Inflammatory macrophage treated with lipopolysaccharide for 4 hours (primary cell): ENCODE measurements at regions not wholly inside any gene's neighbourhood (a gene's known extent, or its start where the extent isn't known, plus 50 kb on each side); places are given as distances from the start of the nearest gene placed in this dataset.

Experiments
- DNase-seq: peaks from one replicate; pipeline ENCODE4 v3.0.0-alpha.2; 2020

DNA sequence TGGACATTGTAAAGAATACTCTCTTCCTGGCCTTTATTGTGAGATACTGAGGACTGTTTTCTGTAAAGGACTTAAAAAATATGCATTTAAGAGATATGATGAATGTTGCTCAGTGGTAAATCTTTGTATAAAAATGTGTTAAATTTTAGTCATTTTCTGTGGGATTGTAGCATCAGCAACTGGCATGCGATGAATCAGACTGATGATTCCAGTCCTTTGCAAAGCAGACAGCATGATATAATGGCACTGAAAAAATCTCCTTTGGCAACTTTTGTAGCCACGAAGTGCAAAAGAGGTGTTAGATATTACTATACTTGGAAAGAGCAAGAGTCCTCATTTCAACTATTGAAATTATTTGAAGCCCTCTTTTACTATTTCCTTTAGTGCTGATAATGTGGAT, 678.7 kb downstream of the PLCL1 start:
- no peak for DNase-seq

DNA sequence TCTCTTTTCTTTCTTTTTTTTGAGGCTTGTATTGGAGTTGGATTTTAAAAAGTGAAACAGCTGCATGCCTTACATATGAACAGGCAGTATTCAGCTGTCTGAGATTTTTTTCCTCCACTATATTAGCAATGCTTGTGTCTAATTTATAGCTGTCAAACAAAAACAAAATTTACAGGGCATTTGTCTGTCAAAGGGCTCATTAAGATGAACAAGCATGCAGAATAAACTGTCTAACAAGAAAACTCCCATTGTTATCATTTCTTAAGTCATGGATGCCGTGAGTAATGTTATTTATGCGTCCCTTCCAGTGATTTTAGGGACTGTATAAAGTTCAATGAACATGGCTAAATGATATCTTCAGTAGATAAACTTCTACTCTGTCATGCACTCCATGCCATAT, 674.7 kb downstream of the PLCL1 start:
- no peak for DNase-seq

DNA sequence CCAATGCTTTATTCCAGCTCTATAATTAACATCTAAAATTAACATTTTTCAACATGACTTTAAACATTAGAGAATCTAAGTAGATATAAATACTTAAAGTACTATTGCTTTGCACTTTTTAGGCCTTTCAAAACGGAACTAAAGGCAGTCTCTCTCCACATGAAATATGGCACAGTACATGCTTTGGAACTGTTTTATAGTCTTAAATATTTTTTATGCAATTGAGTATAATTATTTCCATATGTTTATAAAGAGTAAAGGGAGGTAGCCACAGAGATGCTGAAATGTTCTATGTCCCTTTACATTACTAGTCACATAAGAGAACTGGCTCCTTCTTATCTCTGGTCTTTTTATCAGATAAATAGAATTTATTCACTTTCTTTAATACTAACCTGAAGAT, 674.0 kb downstream of the PLCL1 start:
- no peak for DNase-seq

DNA sequence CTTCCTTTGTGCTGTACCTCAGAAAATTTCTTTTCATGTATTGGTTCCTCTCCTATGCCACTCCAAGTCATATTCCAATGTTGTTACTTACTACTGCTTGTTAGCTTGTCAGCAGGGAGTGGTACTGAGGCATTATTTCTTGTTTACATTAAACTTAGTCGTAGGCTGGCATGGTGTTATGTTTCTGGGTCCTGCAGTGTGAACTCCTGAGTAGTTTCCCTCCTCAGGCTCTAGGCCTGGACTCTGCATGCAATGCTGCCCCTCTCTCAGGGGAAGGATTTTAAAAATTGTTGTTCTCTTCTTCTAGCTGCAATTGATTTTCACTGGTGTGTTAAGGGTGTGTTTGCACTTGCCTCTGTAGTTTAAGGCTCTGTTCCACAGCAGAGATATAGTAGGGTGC, 671.6 kb downstream of the PLCL1 start:
- no peak for DNase-seq

DNA sequence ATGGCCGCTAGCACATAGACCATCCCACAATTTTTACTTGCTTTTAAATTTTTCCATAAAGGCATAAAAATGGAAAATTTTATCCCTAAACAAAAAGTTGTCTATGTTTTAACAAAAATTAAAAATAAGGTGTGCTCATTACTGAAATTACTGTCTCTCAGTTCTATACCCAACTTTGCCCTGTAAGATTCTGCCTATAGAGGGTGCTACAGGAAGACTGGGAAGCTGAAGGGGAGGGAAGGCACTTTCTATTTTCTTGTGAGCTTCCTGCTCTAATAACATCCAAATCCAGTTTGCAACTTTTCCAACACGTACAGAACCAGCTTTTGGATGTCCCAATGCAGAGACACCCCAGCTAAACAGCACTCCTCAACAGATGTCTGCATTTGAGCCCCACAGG, 666.9 kb downstream of the PLCL1 start:
- DNase-seq: no peak

DNA sequence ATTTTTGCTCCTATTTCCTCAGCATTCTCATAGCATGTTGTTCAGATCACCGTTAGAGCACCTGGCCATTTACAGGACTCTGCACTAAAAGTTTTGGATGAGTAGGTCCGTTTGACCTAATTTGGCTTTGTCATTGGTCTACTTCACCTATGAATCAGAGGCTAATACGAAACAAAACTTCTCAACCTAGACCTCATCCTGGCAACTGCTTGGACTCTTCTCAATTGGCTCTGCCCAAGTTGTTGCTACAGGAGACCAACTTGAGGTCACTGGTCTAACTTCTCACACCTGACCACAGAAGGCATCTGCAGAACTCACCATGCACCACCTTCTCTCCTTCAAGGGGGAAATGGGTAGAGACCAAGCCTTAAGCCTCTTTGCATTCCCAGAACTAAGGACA, 663.7 kb downstream of the PLCL1 start:
- DNase-seq: no peak

DNA sequence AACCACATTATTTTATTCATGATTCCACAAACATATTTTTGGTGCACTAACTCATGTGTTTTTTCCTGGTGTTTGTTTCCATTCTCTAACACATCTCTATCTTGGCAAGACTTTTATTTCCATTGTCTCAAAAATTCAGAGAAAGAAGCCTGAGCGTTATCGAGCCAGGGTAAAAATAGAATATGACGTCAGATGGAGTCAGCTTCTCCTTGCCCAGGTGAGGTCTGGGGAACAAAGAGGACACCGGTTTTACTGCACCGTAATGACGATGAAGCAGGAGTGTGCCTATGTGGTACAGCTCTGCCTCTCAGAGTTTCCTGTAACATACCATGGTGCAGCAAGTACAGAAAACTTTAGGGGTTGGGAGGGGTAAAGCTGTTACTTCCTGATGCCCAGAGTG, 661.6 kb downstream of the PLCL1 start:
- DNase-seq: no peak

DNA sequence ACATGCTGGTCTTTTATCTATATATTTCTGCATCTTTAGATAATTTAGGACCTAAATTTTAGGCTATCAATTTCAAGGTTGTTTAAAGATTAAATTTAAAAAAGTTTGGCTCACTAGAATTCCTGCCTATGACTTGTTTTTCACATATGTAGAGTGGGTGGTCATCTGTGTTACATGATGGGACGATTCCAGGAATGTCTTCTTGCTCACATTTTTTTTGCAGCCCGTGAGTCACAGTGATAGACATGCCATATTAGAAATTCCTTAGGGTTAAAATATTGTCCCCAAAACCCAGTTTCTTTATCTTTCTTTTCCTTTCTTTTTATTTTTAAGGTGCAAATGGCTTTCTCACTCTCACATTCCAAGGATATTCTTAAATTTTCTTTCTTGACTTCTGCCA, 652.0 kb downstream of the PLCL1 start:
- DNase-seq: no peak

DNA sequence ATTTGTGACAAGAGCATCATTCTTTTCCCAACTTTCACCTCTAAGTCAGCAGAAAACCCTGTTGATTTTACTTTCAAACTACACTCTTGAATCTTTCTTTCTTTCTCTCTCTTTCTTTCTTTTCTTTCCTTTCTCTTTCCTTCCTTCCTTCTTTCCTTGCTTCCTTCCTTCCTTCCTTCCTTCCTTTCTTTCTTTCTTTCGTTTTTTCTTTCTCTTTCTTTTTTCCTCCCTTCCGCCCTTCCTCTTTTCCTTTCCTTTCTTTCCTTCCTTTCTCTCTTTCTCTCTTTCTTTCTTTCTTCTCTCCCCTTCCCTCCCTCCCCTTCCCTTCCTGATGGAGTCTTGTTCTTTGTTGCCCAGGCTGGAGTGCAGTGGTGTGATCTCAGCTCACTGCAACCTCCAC, 649.5 kb downstream of the PLCL1 start:
- no peak for DNase-seq

DNA sequence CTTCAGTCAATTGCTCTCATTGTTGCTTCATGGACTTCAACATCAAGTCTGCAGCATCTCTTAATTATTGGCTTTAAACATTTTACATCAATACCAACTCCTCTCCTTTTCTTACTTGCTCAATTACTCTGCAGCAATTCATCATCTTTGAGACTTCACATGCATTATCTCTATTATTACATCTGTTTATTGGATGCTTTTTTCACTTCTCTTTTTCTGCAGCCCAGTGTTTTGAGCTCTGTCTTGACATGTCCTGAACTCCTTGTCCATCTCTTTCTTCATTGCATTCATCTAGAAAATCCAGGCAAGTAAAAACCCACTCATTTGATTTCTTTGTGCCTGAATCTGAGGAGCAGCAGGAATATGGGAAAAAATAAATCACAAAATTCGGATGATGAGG, 647.9 kb downstream of the PLCL1 start:
- DNase-seq: no peak

DNA sequence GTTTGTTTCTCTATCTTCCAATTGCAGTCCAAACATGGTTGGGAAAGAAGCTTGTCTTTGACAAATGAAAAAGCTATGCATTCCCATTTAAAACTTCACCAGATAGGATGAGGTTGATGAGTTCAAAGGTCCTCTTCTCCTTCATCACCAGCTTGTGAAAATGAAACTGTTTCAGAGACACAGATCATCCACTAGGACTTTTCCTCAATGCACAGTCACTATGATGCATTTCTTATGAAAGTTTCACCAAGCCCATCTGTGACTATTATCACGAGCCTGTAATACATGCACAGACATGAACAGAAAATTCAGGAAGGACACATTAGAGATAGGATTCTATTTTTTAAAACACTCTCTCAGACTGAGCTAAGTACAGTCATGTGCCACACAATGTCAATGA, 644.4 kb downstream of the PLCL1 start:
- no peak for DNase-seq

DNA sequence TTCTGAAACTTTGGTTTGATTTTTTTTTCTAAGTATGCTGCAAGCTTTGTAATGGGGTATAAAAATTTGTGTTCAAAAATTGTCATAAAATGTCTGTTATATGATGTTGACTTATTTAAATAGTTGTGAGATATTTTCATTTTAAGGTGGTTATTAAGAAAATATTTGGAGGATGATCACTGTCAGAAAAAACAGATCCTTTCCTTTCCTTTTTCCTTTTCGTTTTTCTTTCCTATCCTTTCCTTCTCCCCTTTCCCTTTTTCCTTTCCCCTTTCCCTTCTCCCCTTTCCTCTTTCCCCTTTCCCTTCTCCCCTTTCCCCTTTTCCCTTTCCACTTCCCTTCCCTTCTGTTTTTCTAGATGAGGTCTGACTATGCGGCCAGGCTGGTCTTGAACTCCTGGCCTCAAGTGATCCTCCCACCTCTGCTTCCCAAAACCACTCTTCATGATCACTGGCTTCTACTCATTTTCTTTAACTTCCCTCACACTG, 640.5 kb downstream of the PLCL1 start:
- DNase-seq: no peak

DNA sequence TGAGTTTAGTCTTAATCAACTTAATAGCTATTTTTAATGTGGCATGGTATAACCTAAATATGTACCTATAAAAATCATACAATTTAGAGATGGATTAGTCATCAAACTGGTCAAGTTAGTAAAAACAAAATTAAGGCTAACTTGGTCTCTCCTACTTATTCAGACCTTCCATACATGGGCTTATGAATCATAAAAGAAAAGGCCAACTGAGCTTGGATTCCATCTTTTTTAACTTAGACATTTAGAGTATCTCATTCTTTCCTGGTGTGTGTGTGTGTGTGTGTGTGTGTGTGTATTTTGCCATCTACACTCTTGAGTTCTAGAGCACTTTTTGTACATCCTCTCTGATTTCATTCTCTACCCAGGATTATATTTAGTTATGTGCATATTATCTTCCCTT, 637.5 kb downstream of the PLCL1 start:
- no peak for DNase-seq

DNA sequence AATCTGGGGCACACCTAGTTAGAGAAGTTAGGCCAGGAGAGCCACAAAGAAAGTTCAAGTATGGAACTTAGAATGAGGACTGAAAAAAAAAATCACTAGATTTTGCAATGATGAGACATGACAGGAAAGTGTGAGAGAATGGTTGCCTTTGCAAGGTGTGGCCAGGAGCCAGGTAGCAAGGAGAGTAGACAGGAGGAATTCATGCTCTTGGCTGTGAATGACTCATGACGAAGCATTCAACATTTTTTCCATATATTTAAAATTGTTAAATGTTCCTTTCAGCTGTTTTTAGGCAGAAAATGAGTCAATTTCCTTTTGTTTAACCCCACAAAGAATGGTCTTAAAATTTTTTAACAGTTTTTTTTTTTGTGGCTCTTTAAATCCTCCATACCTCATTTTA, 636.9 kb downstream of the PLCL1 start:
- no peak for DNase-seq

DNA sequence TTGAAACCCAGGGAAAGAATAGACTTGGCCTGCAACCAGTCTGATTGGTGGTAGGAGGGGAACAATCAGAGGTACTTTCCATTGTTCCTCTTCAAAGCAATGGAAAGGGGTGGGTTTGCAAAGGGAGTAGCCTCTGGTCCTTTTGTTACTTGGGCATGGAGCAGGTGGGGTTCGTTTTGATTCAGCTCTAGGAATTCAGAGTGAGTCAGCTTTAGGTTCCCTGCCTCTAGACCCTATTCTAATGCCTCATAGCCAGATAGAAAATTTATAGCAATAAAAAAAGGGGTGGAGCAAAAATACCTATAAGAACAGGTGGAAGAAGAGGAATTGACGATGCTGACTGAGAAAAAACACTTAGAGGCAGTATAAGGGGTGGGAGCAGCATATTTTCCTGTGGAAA, 636.4 kb downstream of the PLCL1 start:
- no peak for DNase-seq

DNA sequence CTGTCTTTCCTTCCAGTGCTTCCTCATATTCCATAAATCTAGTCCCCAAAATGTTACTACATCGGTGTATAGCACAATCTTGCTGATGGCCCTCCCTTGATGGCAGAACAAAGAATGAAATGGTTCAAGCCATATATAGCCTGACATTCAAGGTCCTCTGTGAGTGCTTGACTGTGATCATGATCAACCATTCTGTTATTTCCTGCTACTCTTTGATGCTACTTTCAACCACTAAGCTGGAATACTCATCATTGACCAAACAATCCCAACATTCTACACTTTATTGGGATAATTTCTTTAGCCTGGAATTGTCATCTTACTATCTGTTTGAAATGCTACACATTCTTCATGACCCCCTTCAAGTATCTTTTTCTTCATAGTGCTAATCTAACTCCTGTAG, 633.9 kb downstream of the PLCL1 start:
- DNase-seq: no peak

DNA sequence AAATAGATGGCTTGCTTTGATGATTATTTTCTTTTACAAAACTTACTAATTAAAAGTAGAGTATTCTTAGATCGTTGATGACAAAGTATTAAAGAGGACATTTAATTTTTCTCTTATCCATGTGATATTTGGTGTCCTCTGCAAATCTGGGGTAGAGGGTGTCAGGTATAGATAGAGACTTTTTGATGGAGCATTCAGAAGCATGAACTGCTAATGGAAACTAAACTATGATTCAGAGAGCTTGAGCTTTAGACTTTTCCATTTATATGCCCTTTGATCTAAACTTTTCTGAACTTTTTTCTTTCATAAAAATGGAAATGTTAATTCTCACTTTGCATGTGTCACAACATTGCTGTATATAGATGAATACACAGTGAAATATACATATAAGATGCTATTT, 619.7 kb downstream of the PLCL1 start:
- no peak for DNase-seq

DNA sequence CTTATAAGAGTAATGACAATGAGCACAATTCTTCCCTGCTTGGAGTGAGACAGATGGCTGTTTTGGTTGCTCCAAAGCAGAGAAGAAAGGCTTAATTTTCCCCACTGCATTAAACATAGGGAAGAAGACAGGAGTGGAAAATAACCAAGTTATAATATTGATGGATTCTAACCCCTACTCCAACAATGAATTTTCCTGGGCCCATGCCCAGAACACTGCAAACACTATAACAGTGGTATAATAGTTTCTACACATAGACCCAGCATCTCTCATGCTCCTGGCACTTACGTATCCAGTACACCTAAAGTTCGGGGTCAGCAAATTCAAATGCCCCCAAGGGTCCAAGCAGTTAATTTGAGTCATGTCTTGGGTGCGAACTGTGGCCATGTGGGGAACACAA, 613.4 kb downstream of the PLCL1 start:
- DNase-seq: no peak

DNA sequence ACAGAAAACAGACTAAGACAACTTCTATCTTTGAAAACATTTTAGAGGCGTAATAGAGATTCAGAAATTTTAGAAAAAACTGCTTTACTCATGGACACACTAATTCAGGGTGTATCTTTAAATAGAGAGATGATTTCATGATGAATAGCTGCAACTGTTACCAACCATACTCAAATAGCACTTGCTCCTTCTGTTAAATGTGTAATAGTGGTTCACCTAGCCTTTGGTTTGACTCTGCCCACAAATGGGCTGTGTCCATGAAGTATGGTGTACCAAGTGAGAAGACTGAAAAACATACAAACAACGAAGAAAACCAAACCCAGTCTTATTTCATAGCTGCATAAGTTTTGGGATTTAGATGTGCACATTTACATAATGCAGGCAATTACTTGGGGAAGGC, 610.6 kb downstream of the PLCL1 start:
- no peak for DNase-seq

DNA sequence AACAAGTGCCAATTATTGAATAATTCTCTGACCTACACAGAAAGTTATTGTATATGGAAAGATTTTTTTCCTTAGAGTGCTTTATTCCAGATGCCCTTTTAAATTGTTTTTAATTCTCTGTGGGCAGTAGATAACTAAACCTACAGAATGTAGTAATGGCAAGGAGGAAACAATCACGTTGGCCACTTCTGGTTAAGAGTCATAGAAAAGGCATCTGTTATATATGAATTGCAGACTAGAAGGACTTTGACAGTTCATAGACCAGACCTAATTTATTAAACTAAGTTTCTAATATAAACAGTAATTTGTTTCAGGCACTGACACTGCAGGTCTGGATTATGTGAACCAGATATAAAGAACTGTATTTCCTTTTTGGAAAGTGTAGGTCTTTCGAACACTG, 607.5 kb downstream of the PLCL1 start:
- DNase-seq: no peak

DNA sequence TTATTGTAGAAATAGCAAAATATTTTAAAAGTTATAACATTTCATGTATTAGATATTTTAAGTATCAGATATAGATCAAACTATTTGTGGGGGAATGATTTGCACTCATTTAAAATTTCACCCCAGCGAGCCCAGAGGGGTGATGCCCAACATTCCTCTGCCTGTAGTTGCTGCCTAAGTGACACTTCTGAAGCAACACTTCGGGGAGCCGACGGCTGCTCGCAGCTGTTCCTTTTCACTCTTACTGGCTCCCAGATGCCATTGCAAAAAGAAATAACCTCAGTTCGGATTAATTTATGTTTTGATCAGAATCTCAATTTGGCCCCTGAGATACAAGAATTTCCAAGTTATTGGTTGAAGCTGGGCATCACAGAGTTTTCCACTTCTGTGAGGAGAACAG, 603.8 kb downstream of the PLCL1 start:
- no peak for DNase-seq

DNA sequence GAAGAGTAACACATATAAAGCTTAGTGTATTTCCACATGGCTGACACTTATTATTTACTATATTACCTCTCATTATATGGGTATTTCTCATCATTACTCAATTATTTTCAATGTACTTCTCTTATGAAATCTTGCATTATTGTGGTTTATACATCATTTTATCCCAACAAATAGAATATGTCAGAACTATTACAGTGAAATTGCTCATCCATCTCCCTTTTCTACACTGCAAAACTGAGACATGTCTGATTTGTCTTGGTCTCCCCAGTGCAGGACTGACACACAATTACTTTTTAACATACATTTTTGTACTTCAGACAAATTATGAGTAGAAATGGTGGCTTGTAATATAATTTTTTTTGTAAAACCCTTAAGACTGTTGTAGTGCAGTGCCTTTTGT, 600.9 kb downstream of the PLCL1 start:
- no peak for DNase-seq

DNA sequence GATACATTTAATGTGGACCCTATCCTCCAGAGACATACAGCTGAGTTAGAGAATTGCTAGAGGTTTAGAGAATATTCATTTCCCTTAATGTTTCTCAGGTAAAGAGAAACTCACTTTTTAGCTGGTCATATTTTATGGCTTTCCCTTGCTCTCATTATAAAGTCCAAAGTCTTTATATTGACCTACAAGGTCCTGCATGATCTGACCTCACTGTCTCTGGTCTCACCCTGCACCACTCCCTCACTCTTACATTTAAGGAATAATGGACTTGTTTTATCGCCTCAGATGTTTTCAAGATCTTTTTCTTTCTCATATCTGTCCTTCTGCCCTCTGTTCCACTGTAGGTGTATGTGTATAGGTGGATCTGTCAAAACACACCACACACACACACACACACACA, 597.3 kb downstream of the PLCL1 start:
- DNase-seq: no peak

DNA sequence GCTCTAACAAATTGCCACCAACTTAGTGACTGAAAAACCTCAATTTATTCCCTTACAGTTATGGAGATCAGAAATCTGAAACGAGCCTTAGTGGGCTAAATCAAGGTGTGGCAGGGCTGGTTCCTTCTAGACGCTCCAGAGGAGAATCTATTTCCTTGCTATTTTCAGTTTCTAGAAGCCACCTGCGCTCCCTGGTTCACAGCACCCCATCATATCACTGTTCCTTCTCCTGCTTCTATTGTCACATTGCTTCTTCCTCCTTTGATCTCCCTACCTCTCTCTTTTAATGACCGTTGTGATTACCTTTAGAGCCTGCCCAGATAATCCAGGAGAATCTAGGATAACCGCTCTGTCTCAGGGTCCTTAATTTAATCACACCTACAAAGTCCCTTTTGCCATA, 596.6 kb downstream of the PLCL1 start:
- DNase-seq: no peak

DNA sequence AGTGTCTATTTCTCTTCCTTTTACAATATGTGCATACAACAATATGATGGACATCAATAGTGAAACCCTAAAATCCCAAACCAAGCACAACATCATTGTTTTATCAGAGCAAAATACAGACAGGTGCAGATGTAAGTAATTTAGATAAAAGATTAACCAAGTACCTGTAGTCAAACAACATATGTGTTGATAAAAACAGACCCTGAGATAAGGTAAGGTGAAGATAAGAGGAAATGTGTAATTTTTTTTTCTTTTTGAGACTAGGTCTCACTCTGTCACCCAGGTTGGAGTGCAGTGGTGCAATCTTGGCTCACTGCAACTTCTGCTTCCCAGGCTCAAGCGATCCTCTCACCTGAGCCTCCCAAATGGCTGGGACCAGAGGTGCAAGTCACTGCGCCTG, 589.8 kb downstream of the PLCL1 start:
- DNase-seq: no peak

DNA sequence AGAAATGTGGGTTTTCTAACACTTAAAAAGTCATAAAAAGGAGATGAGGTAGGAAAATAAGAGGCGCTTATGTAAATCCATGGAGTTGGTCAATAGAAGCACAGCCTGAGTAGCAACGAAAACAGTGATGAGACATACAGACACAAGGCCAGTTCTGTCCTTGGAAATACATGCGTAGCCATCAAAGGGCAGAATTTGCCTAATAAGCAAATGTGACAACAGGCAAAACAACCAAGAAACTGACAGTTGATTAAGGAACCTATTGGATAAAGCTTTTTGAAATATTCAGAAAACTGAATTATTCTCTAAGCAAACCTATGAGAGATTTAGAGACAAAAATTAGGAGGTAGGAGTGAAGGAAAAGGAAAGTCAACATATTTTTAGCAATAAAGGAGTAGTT, 586.3 kb downstream of the PLCL1 start:
- no peak for DNase-seq
